ENCODE measurements at regions not wholly inside any gene's neighbourhood (a gene's known extent, or its start where the extent isn't known, plus 50 kb on each side); places are given as distances from the start of the nearest gene placed in this dataset.

GRCh38 chr5:173759691-173760090 lies 128.5 kb upstream of the CPEB4 start:
- TF ChIP-seq, protein P1, sequence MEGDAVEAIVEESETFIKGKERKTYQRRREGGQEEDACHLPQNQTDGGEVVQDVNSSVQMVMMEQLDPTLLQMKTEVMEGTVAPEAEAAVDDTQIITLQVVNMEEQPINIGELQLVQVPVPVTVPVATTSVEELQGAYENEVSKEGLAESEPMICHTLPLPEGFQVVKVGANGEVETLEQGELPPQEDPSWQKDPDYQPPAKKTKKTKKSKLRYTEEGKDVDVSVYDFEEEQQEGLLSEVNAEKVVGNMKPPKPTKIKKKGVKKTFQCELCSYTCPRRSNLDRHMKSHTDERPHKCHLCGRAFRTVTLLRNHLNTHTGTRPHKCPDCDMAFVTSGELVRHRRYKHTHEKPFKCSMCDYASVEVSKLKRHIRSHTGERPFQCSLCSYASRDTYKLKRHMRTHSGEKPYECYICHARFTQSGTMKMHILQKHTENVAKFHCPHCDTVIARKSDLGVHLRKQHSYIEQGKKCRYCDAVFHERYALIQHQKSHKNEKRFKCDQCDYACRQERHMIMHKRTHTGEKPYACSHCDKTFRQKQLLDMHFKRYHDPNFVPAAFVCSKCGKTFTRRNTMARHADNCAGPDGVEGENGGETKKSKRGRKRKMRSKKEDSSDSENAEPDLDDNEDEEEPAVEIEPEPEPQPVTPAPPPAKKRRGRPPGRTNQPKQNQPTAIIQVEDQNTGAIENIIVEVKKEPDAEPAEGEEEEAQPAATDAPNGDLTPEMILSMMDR (IDR thresholded peaks at IDR 0.05) = no peak
- no peaks in the 10 kb centered on the region for H3K9me3 ChIP-seq
- no peak overlapping the region for H3K4me3 ChIP-seq
- H3K4me1 ChIP-seq = peaks cover 5% of the 10 kb centered on the region
- intact Hi-C loops (cut with DNase I) = no loop called here
- H3K27ac ChIP-seq = no peak overlapping the region
- no peak for ATAC-seq
- no peaks in the 10 kb centered on the region for H3K27me3 ChIP-seq (ENCODE audit: low read depth)
- DNase-seq = no peak
- no peaks in the 10 kb centered on the region for H3K36me3 ChIP-seq

DNA sequence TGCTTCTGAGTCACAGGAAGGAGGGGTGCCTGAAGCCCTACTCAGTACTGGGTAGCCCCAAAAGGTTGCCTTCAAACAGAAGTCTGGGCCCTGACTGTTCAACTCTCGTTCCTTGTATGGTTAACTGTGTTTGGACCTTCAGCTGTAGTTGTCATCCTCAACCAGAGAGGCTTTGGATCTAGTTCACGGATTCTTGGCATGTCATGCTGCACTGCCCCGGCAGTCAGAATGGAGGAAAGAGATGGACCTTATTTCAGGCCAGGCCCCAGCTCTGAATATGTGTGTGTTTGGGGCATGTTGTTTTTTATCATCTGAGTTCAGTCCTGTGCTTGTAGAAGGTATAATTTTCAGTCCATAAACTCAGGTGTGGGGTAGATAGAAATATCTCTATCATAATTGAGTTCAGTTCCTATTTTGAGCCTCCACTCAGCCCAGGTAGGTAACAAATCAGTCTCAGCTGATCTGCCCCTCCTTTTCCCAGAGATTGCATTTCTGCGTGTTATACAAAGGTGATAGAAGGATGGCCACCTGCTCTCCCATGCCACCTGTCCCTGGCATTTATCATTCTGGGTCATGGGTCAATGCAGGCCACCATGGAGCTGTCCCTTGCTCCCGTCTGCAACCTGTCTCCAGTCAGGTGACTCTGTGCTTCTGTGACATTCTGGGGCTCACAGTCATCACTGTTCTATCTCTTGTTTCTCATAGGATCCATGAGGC lies 127.5 kb upstream of the CPEB4 start:
- Histone ChIP-seq H3K27ac (no peak overlapping the region), H3K9me3 (no peaks in the 10 kb centered on the region), H3K36me3 (no peaks in the 10 kb centered on the region), H3K4me3 (no peak overlapping the region), H3K4me1 (peaks cover 13% of the 10 kb centered on the region), H3K27me3 (ENCODE audit: low read depth) (no peaks in the 10 kb centered on the region)
- ATAC-seq (no peak), DNase-seq (no peak)
- TF ChIP-seq, protein P1 (IDR thresholded peaks at IDR 0.05) = no peak
- intact Hi-C loops (cut with DNase I) = no loop called here

DNA sequence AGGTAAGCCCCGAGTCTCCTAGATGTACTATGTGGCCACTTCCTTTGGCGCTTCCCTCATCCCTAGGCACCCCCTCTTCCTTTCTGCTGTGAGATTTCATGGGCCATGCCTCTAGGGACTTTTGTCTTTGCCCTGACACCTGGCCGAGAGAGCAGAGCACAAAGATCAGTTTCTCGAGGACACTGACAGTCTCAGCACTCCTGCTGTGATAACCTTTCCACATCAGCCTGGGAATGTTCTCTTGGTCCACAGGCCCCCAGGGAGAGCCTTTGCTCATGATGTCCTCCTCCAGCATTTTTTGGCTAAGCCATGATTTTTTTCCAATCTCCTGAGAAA lies 127.0 kb upstream of the CPEB4 start:
- TF ChIP-seq, protein P1 (IDR thresholded peaks at IDR 0.05) = no peak

GRCh38 chr5:173762045-173762444 lies 126.1 kb upstream of the CPEB4 start:
- H3K27ac ChIP-seq = no peak overlapping the region

More for the DNA sequence above, 127.0 kb upstream of the CPEB4 start:
- no peak overlapping the region for H3K27ac ChIP-seq
- intact Hi-C loops (cut with DNase I) = no loop called here
- peaks cover 18% of the 10 kb centered on the region for H3K4me1 ChIP-seq
- no peaks in the 10 kb centered on the region for H3K36me3 ChIP-seq
- no peaks in the 10 kb centered on the region for H3K9me3 ChIP-seq
- no peaks in the 10 kb centered on the region for H3K27me3 ChIP-seq (ENCODE audit: low read depth)
- no peak for ATAC-seq
- no peak for DNase-seq
- H3K4me3 ChIP-seq = no peak overlapping the region

GRCh38 chr5:173762930-173763329 lies 125.2 kb upstream of the CPEB4 start:
- ATAC-seq = no peak
- H3K9me3 ChIP-seq = no peaks in the 10 kb centered on the region
- no peaks in the 10 kb centered on the region for H3K36me3 ChIP-seq
- H3K27ac ChIP-seq = no peak overlapping the region
- peaks cover 19% of the 10 kb centered on the region for H3K4me1 ChIP-seq
- intact Hi-C loops (cut with DNase I) = no loop called here
- no peak overlapping the region for H3K4me3 ChIP-seq
- DNase-seq = no peak
- TF ChIP-seq, protein P1 (IDR thresholded peaks at IDR 0.05) = no peak
- H3K27me3 ChIP-seq (ENCODE audit: low read depth) = no peaks in the 10 kb centered on the region

More at GRCh38 chr5:173762045-173762444, 126.1 kb upstream of the CPEB4 start:
- intact Hi-C loops (cut with DNase I) = no loop called here
- Histone ChIP-seq H3K4me1 (peaks cover 19% of the 10 kb centered on the region), H3K4me3 (no peak overlapping the region), H3K27me3 (ENCODE audit: low read depth) (no peaks in the 10 kb centered on the region), H3K9me3 (no peaks in the 10 kb centered on the region), H3K36me3 (no peaks in the 10 kb centered on the region)
- ATAC-seq = no peak
- no peak for DNase-seq
- TF ChIP-seq, protein P1 (IDR thresholded peaks at IDR 0.05) = no peak
